ENCODE measurements at regions not wholly inside any gene's neighbourhood (a gene's known extent, or its start where the extent isn't known, plus 50 kb on each side); places are given as distances from the start of the nearest gene placed in this dataset. TPM values are rescaled to one million over a fixed set of nuclear protein-coding genes. Genes with fewer than 3 reads are reported as not detected.
A peak's percentile ranks its signal among the peaks of the same experiment; 100 is the strongest.

DNA sequence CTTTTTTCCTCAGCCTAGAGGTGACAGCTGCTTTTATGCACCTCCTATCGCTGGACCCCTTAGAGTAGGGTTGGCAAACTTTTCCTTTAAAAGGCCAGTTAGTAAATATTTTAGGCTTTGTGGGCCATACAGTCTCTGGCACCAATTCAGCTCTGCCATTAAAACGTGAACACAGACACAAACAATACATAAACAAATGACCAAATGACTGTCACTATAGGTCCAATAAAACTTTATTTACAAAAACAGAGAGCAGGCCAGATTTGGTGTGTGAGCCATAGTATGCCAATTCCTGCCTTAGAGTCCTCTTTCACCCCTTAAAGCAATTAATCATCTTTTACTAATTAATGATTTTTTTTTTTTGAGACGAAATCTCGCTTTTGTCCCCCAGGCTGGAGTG lies 61.1 kb upstream of the RPS13 start:
- Histone ChIP-seq H3K4me1 (ENCODE audit: control insufficient read depth, insufficient read depth, low read length) (no peaks in the 10 kb centered on the region), H3K27me3 (ENCODE audit: control insufficient read depth, insufficient read depth, low read length) (no peaks in the 10 kb centered on the region), H3K36me3 (ENCODE audit: control insufficient read depth, insufficient read depth, low read length) (peaks cover 13% of the 10 kb centered on the region), H3K9me3 (ENCODE audit: control insufficient read depth, insufficient read depth, low read length) (no peaks in the 10 kb centered on the region), H3K4me3 (ENCODE audit: low read depth, low read length) (no peak overlapping the region), H3K27ac (ENCODE audit: low read depth, low read length) (no peak overlapping the region)
- no peak for DNase-seq (ENCODE audit: low read depth in 4 of 6, low spot score in 6 of 6)
- 71% methylated on average over 2 of the region's 4 CpGs for WGBS (ENCODE audit: insufficient coverage)

DNA sequence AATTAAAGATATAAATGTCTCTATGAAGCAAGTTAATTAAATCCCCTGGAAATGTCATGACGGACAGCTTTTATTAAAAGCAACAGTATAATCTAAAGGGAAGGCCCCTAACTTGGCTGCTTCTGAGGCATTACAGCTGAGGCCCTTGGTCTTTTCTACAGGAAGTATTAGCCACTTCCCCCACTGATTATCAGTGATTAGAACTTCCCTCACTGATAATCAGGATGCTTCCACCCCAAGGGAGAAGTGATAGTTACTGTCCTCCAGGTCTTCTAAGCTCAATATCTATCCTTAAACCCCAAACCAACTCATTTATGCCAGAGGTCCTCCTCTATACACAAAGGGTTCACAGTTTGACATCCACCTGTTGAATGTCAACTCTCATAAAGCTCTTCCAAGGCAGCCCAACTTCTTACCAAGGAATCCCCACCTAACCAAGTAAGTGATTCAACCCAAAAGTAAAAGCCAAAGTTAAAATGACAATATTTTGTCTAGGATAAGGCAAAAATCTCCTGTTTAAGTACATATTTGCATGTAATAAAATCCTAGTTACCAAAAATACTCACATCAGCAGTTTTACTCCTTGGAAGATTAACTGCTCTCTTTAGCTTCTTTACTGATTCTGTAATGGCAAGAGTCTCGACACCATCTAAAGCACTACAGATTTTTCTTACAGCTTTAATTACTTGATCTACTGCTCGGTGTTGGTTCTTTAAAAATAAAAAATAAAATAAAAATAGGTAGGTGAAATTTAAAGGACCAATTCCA lies 58.6 kb upstream of the RPS13 start:
- WGBS (ENCODE audit: insufficient coverage), result no CpG with 5 or more reads among the region's 3 CpGs
- no peaks in the 10 kb centered on the region for H3K9me3 ChIP-seq (ENCODE audit: control insufficient read depth, insufficient read depth, low read length)
- H3K27ac ChIP-seq (ENCODE audit: low read depth, low read length), result no peak overlapping the region
- H3K27me3 ChIP-seq (ENCODE audit: control insufficient read depth, insufficient read depth, low read length), result no peaks in the 10 kb centered on the region
- H3K36me3 ChIP-seq (ENCODE audit: control insufficient read depth, insufficient read depth, low read length), result peaks cover 12% of the 10 kb centered on the region
- no peak overlapping the region for H3K4me3 ChIP-seq (ENCODE audit: low read depth, low read length)
- no peaks in the 10 kb centered on the region for H3K4me1 ChIP-seq (ENCODE audit: control insufficient read depth, insufficient read depth, low read length)
- no peak for DNase-seq (ENCODE audit: low read depth in 4 of 6, low spot score in 6 of 6)

DNA sequence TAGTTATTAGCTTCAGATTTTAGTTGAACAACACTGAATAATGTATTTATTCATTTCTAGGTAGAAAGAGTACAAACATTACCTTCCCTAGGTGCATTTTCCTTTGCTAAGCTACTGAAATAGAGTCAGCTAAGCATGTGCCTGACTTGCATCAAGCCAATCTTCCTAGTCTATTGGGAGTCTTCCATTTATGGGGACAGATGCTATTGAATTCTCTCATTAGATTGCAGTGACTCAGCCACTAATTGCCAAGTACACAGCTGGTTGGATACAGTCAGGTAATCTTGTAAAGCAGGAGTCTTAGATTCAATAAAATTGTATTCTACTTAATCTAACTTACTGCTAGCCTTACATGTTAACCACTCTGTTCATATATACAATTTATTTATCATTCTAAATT lies 55.2 kb upstream of the RPS13 start:
- no peaks in the 10 kb centered on the region for H3K27me3 ChIP-seq (ENCODE audit: control insufficient read depth, insufficient read depth, low read length)
- no peak overlapping the region for H3K27ac ChIP-seq (ENCODE audit: low read depth, low read length)
- no peaks in the 10 kb centered on the region for H3K4me1 ChIP-seq (ENCODE audit: control insufficient read depth, insufficient read depth, low read length)
- H3K4me3 ChIP-seq (ENCODE audit: low read depth, low read length), result no peak overlapping the region
- H3K36me3 ChIP-seq (ENCODE audit: control insufficient read depth, insufficient read depth, low read length), result peaks cover 15% of the 10 kb centered on the region
- DNase-seq (ENCODE audit: low read depth in 4 of 6, low spot score in 6 of 6), result peak in 2 of 6 donors; percentile 23 to 89
- no peaks in the 10 kb centered on the region for H3K9me3 ChIP-seq (ENCODE audit: control insufficient read depth, insufficient read depth, low read length)

DNA sequence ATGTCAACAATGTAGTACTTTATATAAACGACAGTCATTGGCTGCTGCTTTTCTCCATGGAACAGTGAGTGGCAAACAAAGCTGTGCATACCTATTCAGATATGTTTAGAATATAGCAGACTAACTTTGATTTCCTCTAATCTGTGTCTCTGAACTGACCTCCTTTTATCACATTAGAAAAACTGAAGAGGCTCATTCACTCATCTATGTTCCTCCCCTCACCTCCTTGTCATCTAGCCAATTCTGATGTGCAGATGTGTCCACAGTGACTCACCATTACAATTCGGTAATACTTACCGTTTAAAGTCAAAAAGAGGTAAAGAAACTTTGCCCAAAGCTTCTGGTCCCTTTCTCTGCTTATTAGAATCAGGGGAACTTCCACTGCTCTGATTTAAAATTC lies 51.5 kb upstream of the RPS13 start:
- Histone ChIP-seq H3K4me3 (ENCODE audit: low read depth, low read length) (no peak overlapping the region), H3K9me3 (ENCODE audit: control insufficient read depth, insufficient read depth, low read length) (no peaks in the 10 kb centered on the region), H3K27me3 (ENCODE audit: control insufficient read depth, insufficient read depth, low read length) (no peaks in the 10 kb centered on the region), H3K4me1 (ENCODE audit: control insufficient read depth, insufficient read depth, low read length) (no peaks in the 10 kb centered on the region), H3K36me3 (ENCODE audit: control insufficient read depth, insufficient read depth, low read length) (peaks cover 9% of the 10 kb centered on the region), H3K27ac (ENCODE audit: low read depth, low read length) (no peak overlapping the region)
- DNase-seq (ENCODE audit: low read depth in 4 of 6, low spot score in 6 of 6), result no peak
- WGBS (ENCODE audit: insufficient coverage), result 100% methylated on average over 2 of the region's 3 CpGs

Small RNA genes lying in the stretch of these regions (small RNA-seq; reads per million reads assigned to genes)
- not detected for gene AC126389.1 (ENCODE audit: low replicate concordance)
